Head of caudate nucleus (tissue), 42 donors: ENCODE measurements at regions not wholly inside any gene's neighbourhood (a gene's known extent, or its start where the extent isn't known, plus 50 kb on each side); places are given as distances from the start of the nearest gene placed in this dataset.

ENCODE experiments used
- DNase-seq, 42 donors: peaks; one replicate each; pipeline versions ENCODE4 v3.0.0 to v3.0.0-alpha.2; 2020 to 2021; ENCODE audit warnings: mixed read lengths in 7 of 42
- intact Hi-C: fragments of 100-400 bp; cut with DNase I; formaldehyde crosslinking; loops from one replicate; pipeline ENCODE4 v1.15.0; 2022

GRCh38 chrX:5829469-5829868 lies 399.2 kb downstream of the NLGN4X start:
- intact Hi-C loops = no loop called here
- no peak for DNase-seq

- intact Hi-C loops = no loop called here
- DNase-seq = no peak
Measured at GRCh38 chrX:5829060-5829459, 399.6 kb downstream of the NLGN4X start.

- peak in 15 of 42 donors; percentile 1 to 35 (median 9) for DNase-seq
- intact Hi-C loops = no loop called here
Measured at GRCh38 chrX:5823903-5824302, 404.8 kb downstream of the NLGN4X start.

- intact Hi-C loops = no loop called here
- no peak for DNase-seq
Measured at GRCh38 chrX:5810636-5811035, 418.0 kb downstream of the NLGN4X start.

GRCh38 chrX:5807181-5807580 lies 421.5 kb downstream of the NLGN4X start:
- no peak for DNase-seq
- intact Hi-C loops = no loop called here

GRCh38 chrX:5802391-5802790 lies 426.3 kb downstream of the NLGN4X start:
- no peak for DNase-seq
- intact Hi-C loops = no loop called here

- DNase-seq = no peak
- intact Hi-C loops = no loop called here
Measured at GRCh38 chrX:5791721-5792120, 436.9 kb downstream of the NLGN4X start.

- no peak for DNase-seq
- intact Hi-C loops = no loop called here
Measured at GRCh38 chrX:5788910-5789309, 439.8 kb downstream of the NLGN4X start.

GRCh38 chrX:5780821-5781220 lies 447.8 kb downstream of the NLGN4X start:
- no peak for DNase-seq
- intact Hi-C loops = no loop called here

GRCh38 chrX:5775846-5776430 lies 452.7 kb downstream of the NLGN4X start:
- peak in 1 of 42 donors; percentile 9 for DNase-seq
- intact Hi-C loops = no loop called here

- DNase-seq = no peak
- intact Hi-C loops = no loop called here
Measured at GRCh38 chrX:5774446-5774845, 454.2 kb downstream of the NLGN4X start.

- intact Hi-C loops = no loop called here
Measured at GRCh38 chrX:5771441-5771840, 457.2 kb downstream of the NLGN4X start.

GRCh38 chrX:5756616-5757015 lies 472.1 kb downstream of the NLGN4X start:
- intact Hi-C loops = no loop called here

More at GRCh38 chrX:5771441-5771840, 457.2 kb downstream of the NLGN4X start:
- DNase-seq = no peak

GRCh38 chrX:5753291-5753690 lies 475.4 kb downstream of the NLGN4X start:
- intact Hi-C loops = no loop called here
- DNase-seq = no peak

More at GRCh38 chrX:5756616-5757015, 472.1 kb downstream of the NLGN4X start:
- no peak for DNase-seq

GRCh38 chrX:5752831-5753230 lies 475.8 kb downstream of the NLGN4X start:
- intact Hi-C loops = no loop called here
- no peak for DNase-seq

- intact Hi-C loops = no loop called here
- DNase-seq = no peak
Measured at GRCh38 chrX:5748586-5749150, 480.0 kb downstream of the NLGN4X start.

GRCh38 chrX:5746231-5746630 lies 482.4 kb downstream of the NLGN4X start:
- intact Hi-C loops = no loop called here
- no peak for DNase-seq

GRCh38 chrX:5733501-5733900 lies 495.2 kb downstream of the NLGN4X start:
- intact Hi-C loops = no loop called here
- no peak for DNase-seq

- intact Hi-C loops = no loop called here
- no peak for DNase-seq
Measured at GRCh38 chrX:5730556-5730955, 498.1 kb downstream of the NLGN4X start.

- peak in 18 of 42 donors; percentile 1 to 45 (median 12) for DNase-seq
- intact Hi-C loops = no loop called here
Measured at GRCh38 chrX:5726224-5726623, 502.4 kb downstream of the NLGN4X start.

- no peak for DNase-seq
- intact Hi-C loops = no loop called here
Measured at GRCh38 chrX:5724123-5724522, 504.5 kb downstream of the NLGN4X start.
